Large intestine (tissue), 3 donors: ENCODE measurements at regions not wholly inside any gene's neighbourhood (a gene's known extent, or its start where the extent isn't known, plus 50 kb on each side); places are given as distances from the start of the nearest gene placed in this dataset.

ENCODE experiments used
- DNase-seq, 2 donors: peaks; one replicate each; pipeline versions ENCODE4 v3.0.0 to v3.0.0-alpha.2; 2013
- H3K27ac ChIP-seq: one replicate; pipeline ENCODE4 v1.5.1; 2013; ENCODE audit warnings: low read length
- H3K27me3 ChIP-seq: 2 replicates; pipeline ENCODE4 v1.6.1; 2013; ENCODE audit warnings: low read length; ENCODE audit not compliant: control insufficient read depth, insufficient read depth
- H3K36me3 ChIP-seq: 2 replicates; pipeline ENCODE4 v1.6.1; 2013; ENCODE audit warnings: low read length; ENCODE audit not compliant: control insufficient read depth, insufficient read depth
- H3K4me1 ChIP-seq: one replicate; pipeline ENCODE4 v1.6.1; 2013; ENCODE audit warnings: low read length; ENCODE audit not compliant: control insufficient read depth, insufficient read depth
- H3K4me3 ChIP-seq: one replicate; pipeline ENCODE4 v1.5.1; 2013; ENCODE audit warnings: low read length
- H3K9me3 ChIP-seq: one replicate; pipeline ENCODE4 v1.6.1; 2013; ENCODE audit warnings: mild to moderate bottlenecking, low read depth, low read length, moderate library complexity; ENCODE audit not compliant: control insufficient read depth
- WGBS: methylation state at CpG from one replicate; pipeline ENCODE4 v1.1.5; 2013; ENCODE audit warnings: low lambda C conversion rate; ENCODE audit not compliant: insufficient coverage; 5-methylcytosine and 5-hydroxymethylcytosine counted together

DNA sequence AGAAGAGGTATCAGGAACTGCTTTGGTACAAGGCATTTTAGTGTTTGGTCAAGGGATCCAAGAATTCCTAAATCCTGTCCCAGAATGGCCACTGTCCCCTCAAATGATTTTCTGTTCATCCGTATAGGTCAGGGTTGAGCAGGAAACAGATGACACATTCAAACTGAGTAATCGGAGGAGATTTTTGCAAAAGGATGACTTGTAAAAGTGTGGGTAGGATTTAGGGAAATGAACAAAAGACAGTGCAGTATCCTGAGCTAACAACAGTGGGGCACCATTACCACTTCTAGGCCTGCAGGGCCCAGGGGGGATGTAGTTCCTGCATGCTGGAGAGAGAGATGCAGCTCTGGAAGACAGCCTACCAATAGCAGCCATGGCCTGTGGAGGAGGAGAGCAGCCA, 290.1 kb downstream of the ZSWIM6 start:
- Histone ChIP-seq H3K9me3 (no peaks in the 10 kb centered on the region), H3K36me3 (no peaks in the 10 kb centered on the region), H3K27ac (no peak overlapping the region), H3K4me1 (peaks cover 8% of the 10 kb centered on the region), H3K27me3 (no peaks in the 10 kb centered on the region), H3K4me3 (no peak overlapping the region)
- WGBS = 100% methylated on average over 2 of the region's 2 CpGs
- DNase-seq = no peak

DNA sequence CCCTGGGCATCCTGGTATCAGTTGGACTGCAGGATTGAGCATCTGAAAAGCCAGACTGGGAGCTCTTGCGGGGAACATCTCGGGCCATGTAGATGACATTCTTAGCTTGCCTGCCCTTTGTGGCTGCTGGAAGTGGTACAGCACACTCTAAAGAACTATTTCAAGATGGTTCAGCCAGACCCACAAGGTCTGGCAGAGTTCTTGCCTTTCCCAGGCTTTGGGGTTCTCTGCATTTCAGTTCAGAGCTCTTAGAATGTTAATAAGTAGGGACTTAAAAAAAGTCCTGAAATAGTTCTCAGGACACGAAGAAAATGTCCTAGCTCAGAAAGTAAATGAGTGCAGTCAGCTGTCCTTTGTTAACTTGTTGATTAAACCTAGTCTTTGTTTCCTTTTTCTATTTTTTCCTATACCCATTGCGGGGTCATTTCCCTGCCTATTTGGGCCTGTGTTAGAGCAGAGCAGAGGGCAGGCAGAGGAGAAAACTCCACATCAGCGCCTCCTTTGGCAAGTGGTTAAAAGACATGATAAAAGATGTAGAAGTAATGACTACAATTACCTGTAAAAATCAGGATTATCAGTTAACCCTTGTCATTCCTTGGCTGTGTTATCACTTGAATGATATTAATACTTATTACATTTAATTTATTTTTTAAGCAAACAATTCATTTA, 291.5 kb downstream of the ZSWIM6 start:
- H3K4me3 ChIP-seq = no peak overlapping the region
- 93% methylated on average over 1 of the region's 5 CpGs for WGBS
- H3K27me3 ChIP-seq = no peaks in the 10 kb centered on the region
- no peak overlapping the region for H3K27ac ChIP-seq
- H3K9me3 ChIP-seq = no peaks in the 10 kb centered on the region
- no peaks in the 10 kb centered on the region for H3K36me3 ChIP-seq
- H3K4me1 ChIP-seq = peaks cover 8% of the 10 kb centered on the region
- peak in 1 of 2 donors; percentile 20 for DNase-seq

DNA sequence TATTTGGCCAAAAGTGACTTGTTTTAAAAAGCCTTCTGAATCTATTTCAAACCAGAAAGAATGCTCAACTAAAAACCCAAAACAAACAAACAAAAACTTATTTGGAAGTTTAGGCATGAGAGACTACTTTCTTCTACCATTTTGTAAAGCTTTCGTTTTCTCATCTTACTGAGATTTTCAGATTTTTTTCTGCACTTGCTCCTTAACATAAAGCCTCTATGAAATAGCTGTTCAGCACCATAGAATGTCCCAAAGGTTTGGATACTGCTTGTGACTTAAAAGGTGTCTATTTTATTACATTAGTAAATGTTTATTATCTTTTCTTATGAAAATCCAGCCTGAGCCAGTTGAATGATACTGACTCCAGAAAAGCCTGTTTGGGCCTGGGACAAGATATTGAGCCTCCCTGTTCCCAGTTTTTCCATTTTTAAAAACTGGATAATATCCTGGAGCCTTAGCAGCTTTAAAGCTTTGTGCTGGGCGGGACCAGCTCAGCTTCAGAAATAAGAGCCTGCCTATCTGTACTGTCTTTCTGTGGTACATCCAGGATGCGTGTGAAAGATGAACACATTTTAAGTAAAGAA, 292.6 kb downstream of the ZSWIM6 start:
- H3K27ac ChIP-seq = no peak overlapping the region
- no peak for DNase-seq
- peaks cover 8% of the 10 kb centered on the region for H3K4me1 ChIP-seq
- no peaks in the 10 kb centered on the region for H3K27me3 ChIP-seq
- no peaks in the 10 kb centered on the region for H3K9me3 ChIP-seq
- H3K4me3 ChIP-seq = peak overlapping the region; percentile 82
- H3K36me3 ChIP-seq = no peaks in the 10 kb centered on the region
- WGBS = 75% methylated on average over 2 of the region's 3 CpGs

DNA sequence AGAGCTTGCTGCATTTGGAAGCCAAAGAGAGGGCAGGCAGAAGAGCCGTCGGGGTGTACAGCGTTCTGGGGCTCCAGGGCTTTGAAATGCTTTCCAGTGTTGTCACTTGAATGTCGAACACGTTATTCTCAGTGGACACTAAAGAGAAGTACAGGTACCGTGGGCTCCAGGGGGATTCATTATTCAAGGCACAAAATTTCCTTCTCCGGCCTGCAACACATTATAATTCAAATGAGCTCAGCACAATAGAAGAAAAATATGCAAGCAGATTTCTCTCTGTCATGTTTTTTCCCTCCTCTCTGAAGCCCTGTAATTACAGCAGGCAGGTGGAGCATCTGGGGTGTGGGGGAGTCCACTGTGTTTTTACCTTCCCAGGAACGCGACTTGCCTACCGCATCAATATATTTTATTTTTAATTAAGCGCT, 293.1 kb downstream of the ZSWIM6 start:
- no peaks in the 10 kb centered on the region for H3K9me3 ChIP-seq
- DNase-seq = no peak
- no peaks in the 10 kb centered on the region for H3K27me3 ChIP-seq
- peak overlapping the region; percentile 49 for H3K27ac ChIP-seq
- H3K4me3 ChIP-seq = peak overlapping the region; percentile 82
- H3K36me3 ChIP-seq = no peaks in the 10 kb centered on the region
- peaks cover 8% of the 10 kb centered on the region for H3K4me1 ChIP-seq
- 12% methylated on average over 4 of the region's 11 CpGs for WGBS

DNA sequence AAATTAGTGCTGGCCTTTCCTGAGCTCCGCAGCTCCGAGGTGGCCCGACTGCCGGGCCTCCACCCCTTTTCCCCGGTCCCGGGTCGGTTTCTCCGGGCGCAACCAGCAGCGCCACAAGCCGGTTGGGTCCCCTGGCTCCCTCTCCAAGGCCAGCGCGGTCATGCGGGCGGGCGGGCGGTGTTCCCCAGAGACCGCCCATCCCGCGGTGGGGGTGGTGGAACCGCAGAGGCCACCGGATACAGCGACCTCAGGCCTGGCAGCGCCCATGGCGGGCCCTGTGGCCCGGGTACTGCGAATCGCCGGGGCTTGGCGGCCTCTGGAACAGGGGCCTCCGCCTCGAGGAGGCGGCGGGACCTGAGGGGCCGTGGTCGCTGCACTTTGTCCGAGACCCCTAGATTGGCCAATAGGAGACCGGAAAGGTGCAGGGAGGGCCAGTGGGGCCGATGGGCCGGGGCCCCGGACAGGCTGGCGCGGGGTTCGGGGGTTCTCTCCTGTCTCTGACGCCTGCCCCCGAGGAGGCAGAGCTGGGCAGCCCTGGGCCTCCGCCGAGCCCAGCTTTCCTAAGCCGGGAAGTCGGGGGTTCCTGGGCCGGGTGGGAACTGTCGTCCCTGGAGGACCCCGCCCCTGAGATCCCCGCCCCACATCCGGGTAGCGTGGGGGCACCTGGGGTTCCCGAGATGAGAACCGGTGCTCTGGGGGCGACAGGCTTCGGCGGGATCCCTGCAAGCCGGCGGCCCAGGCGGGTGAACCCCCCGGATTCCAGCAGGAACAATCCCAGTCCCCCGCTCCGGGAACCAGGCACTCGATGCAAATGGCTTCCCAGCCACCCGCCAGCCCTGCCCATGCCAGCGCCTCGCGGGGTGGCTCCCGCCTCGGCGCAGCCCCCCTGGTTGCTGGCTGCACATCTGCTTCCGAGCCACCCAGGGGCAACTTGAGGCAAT, 293.9 kb downstream of the ZSWIM6 start:
- H3K4me1 ChIP-seq = peaks cover 8% of the 10 kb centered on the region
- no peaks in the 10 kb centered on the region for H3K36me3 ChIP-seq
- peak overlapping the region; percentile 49 for H3K27ac ChIP-seq
- no CpG with 5 or more reads among the region's 76 CpGs for WGBS
- no peaks in the 10 kb centered on the region for H3K27me3 ChIP-seq
- peak overlapping the region; percentile 82 for H3K4me3 ChIP-seq
- no peaks in the 10 kb centered on the region for H3K9me3 ChIP-seq
- DNase-seq = peak; percentile 62 to 87

DNA sequence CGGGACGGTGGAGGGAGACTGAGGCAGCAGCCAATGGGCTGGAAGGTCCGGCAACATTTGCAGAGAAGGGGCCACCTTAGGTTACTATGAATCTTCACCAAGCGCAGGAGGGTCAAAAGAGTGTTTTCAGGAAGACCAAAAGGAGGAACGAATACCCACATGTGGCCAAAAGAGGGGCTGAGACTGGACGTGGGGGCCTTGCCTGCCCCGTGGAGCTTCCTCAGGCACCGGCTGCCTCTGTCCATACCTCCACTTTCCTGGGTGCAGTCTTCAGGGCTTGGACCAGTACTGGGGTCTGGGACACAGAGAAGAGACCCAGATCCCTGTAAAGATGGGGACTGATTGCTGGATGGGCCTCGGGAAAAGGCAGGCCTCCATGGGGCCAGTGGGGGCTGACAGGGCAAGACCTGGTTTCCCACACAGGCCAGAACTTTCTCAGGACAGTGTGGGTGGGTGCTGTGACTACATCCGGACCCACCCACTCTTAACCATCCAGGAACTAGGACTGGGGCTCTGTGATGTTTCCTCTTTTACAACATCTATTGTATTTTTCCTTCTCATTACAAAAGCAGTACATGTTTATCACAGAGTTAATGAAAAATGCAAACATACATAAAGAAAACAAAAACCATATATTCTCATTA, 294.7 kb downstream of the ZSWIM6 start:
- Histone ChIP-seq H3K36me3 (no peaks in the 10 kb centered on the region), H3K27ac (no peak overlapping the region), H3K27me3 (no peaks in the 10 kb centered on the region), H3K4me1 (peaks cover 8% of the 10 kb centered on the region), H3K4me3 (peak overlapping the region; percentile 82), H3K9me3 (no peaks in the 10 kb centered on the region)
- WGBS = no CpG with 5 or more reads among the region's 10 CpGs
- no peak for DNase-seq

DNA sequence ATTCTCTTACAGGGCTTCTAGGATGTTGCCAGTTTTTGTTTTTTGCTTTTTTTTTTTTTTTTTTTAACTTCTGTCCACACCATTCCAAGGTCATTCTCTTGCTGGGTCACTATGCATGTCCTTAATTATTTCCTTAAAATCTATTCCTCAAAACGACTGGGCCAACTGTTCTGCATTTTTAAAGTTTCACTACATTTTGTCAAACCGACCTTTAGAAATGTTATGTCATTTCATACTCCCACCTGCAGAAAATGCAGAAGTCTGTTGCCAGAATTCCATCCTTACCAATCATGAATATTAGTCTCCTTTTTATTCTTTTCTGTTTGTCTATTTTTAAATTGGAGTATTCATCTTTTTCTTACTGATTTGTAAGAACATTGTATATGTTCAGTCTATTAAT, 295.5 kb downstream of the ZSWIM6 start:
- DNase-seq = no peak

DNA sequence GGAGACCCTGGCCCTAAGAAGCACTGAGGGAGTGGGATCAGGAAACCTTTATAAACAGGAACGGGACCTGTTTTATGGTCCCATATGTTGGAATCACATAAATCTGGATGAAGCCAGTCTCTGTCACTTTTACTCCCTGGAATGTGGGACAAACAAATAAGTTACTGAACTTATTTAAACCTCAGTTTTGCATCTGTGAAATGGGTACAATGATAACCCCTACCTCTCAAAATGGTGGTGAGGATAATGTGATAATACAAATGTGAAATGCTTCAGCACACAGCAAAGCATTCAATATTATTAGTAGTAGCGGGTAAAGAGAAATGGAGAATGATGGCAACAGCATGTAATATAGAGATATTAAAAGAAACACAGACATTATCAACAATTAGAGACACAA, 298.9 kb downstream of the ZSWIM6 start:
- no peaks in the 10 kb centered on the region for H3K36me3 ChIP-seq
- H3K27me3 ChIP-seq = no peaks in the 10 kb centered on the region
- WGBS = no CpG with 5 or more reads among the region's 2 CpGs
- H3K4me1 ChIP-seq = no peaks in the 10 kb centered on the region
- no peak overlapping the region for H3K4me3 ChIP-seq
- no peak overlapping the region for H3K27ac ChIP-seq
- H3K9me3 ChIP-seq = no peaks in the 10 kb centered on the region
- no peak for DNase-seq

More for the DNA sequence above, 295.5 kb downstream of the ZSWIM6 start:
- no peaks in the 10 kb centered on the region for H3K27me3 ChIP-seq
- WGBS = 65% methylated on average over 2 of the region's 2 CpGs
- no peaks in the 10 kb centered on the region for H3K36me3 ChIP-seq
- no peaks in the 10 kb centered on the region for H3K9me3 ChIP-seq
- H3K4me3 ChIP-seq = no peak overlapping the region
- H3K27ac ChIP-seq = no peak overlapping the region
- H3K4me1 ChIP-seq = peaks cover 8% of the 10 kb centered on the region

DNA sequence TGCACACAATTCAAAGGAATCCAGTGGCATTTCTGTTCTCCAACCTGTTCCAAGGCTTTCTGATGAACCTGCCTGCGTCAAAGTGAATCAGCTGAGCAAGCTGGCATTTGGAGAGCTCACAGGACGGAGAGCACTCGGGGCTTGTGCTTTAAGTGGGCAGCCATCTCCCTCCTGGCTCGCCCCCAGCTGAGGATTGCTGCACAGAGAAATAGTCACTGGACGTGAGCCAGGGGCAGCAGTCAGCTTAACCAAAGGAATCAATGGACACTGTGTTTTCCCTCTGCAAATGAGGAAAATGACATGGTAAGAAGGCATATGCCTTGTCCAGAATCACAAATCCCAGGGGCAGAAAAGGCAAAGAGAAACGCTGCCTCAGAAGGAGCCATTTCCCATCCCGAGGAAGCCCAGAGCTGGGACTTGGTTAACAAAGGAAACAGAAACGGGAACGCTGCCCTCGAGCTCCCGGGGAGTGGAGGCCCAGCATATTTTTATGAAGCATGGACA, 299.4 kb downstream of the ZSWIM6 start:
- Histone ChIP-seq H3K27me3 (no peaks in the 10 kb centered on the region), H3K9me3 (no peaks in the 10 kb centered on the region), H3K27ac (no peak overlapping the region), H3K36me3 (no peaks in the 10 kb centered on the region), H3K4me1 (no peaks in the 10 kb centered on the region), H3K4me3 (no peak overlapping the region)
- DNase-seq = peak in 1 of 2 donors; percentile 28
- no CpG with 5 or more reads among the region's 11 CpGs for WGBS

DNA sequence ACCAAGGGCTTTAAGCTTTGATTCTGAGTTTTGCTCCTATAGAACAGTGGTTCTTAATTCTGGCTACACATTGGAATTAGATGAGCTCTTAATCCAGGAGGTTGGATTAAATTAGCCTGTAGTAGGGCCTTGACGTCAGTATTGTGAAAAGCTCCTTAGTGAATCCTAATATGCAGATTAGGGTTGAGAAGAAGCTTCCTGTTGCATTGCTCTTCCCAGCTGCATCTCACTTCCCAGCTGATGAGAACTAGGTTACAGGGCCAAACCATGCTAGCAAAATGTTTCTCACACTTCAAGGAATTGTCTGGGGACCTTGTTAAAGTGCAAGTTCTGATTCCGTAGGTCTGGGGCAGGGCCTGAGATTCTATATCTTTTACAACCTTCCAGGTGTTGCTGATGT, 300.0 kb downstream of the ZSWIM6 start:
- no CpG with 5 or more reads among the region's 2 CpGs for WGBS
- Histone ChIP-seq H3K27me3 (no peaks in the 10 kb centered on the region), H3K4me1 (no peaks in the 10 kb centered on the region), H3K4me3 (no peak overlapping the region), H3K9me3 (no peaks in the 10 kb centered on the region), H3K27ac (no peak overlapping the region), H3K36me3 (no peaks in the 10 kb centered on the region)
- no peak for DNase-seq
